Activated CD4-positive, alpha-beta T cell treated with anti-CD3 and anti-CD28 coated beads, Interleukin-2, amount 50 U/mL, for 24 hours (primary cell): ENCODE measurements at regions not wholly inside any gene's neighbourhood (a gene's known extent, or its start where the extent isn't known, plus 50 kb on each side); places are given as distances from the start of the nearest gene placed in this dataset.
"Not testable (repeated sequence)": the region's sequence is repeated elsewhere in the genome, so short reads cannot be mapped to it uniquely, and the experiment has no call there.

Source experiments
- DNase-seq, 2 donors: peaks; one replicate each; pipeline ENCODE4 v3.0.0-alpha.2; 2020; ENCODE audit warnings: low read depth in 1 of 2, low spot score in 1 of 2

GRCh38 chr12:59517522-59517921 is 78.3 kb upstream of the SLC16A7 start:
- DNase-seq = no peak

DNA sequence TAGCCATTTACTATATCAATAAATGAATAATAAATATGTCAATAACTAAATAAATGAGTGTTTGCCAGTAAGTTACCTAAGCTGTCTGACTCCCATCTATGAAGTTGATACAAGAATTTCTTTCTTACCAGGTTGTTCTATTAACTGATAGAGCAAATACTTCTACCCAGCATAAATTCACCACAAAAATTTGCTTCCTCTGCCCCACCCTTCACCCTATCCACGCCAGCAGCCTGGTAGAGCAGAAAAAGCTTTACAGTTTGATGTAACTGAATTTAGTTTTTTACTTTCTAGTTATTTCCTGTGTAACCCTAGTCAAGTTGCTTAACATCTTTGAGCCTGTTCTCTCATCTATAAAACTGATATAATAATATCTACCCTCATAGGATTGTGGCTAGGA is 94.9 kb upstream of the SLC16A7 start:
- no peak for DNase-seq

DNA sequence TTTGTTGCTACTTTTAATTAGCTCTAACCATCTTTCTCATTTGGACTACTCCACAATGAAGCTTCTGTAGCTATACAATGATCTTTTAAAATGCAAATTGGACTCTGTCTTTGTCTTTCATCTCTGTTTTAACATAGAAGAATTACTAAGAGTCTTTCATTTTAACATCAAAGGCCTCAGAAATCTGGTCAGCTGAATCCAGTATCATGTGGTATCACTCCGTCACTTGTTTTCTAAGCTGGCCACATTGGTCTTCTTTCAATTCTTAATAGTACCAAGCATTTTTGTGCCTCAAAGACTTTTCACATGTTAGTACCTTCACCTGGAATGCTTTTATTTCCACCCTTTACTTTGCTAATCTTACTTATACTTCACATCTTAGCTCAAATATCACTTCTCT is 95.5 kb upstream of the SLC16A7 start:
- DNase-seq = no peak

DNA sequence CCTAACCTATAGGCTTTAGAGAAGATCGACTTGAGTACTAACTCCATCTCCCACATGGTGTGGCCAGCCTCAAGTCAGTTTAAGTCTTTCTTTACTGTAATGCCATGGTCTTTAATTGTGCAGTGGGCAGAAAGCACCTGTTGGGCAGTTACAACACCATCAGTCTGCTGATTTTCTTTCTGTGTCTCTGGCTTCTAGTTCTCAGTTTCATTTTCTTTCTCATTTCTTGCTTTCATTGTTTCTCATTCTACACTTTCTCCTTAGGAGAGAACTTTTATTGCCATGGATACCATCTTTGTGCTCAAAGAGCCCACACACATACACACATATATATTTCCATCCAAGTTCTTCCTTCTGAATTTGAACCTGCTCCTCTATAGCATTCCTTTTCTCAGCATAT is 96.1 kb upstream of the SLC16A7 start:
- no peak for DNase-seq

GRCh38 chr12:59494617-59495016 is 101.2 kb upstream of the SLC16A7 start:
- no peak for DNase-seq

DNA sequence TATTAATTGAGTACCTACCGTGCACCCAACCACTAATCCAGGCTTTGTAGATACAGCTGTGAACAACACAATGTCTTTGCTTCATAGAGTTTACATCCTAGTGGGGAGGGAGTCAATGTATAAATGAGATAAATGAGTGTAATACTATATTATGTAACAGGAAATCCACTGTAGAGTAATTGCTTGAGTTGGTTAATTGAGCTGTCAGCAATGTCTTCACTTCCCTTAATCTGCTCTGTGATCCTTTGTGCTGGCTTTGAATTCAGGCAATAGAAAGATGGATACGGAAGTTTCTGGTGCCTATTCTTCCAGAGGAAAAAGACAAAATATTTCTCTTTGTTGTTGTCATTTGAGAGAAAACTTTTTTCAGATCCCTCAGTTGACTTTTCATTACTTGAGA is 104.0 kb upstream of the SLC16A7 start:
- no peak for DNase-seq

DNA sequence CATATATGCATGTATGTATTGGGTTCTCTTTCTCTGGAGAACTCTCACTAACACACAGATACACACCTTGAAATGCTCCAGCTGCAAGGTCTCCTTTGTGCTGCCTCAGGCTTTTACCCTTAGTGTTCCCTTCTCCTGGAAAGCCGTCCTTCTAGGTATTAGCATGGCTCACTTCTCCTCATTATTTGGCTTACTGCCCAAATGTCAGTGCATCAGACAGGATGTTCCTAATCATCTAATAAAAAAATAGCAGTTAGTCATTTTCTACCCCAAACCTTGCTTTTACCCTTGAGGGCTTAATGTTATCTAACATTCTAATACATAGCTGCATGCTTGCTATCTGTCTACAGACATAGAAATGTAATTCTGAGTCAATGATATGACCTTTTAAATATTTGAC is 109.0 kb upstream of the SLC16A7 start:
- DNase-seq = no peak

- no peak for DNase-seq
These were observed 111.3 kb upstream of the SLC16A7 start for GRCh38 chr12:59484575-59484974.

DNA sequence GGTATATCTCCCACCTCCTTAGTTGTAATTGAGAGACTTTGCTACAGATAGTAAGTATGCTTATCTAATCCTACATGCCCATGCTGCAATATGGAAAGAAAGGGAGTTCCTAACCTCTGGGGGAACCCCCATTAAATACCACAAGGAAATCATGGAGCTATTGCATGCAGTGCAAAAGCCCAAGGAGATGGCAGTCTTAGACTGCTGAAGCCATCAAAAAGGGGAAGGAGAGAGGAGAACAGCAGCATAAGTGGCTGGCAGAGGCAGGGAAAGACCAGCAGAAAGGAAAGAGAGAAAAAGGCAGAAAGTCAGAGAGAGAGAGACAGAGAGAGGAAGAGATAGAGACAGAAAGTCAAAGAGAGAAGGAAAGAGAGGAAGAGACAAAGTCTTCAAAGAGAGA is 121.6 kb upstream of the SLC16A7 start:
- not testable (repeated sequence) for DNase-seq

- DNase-seq = no peak
These were observed 123.6 kb upstream of the SLC16A7 start for GRCh38 chr12:59472273-59472672.

DNA sequence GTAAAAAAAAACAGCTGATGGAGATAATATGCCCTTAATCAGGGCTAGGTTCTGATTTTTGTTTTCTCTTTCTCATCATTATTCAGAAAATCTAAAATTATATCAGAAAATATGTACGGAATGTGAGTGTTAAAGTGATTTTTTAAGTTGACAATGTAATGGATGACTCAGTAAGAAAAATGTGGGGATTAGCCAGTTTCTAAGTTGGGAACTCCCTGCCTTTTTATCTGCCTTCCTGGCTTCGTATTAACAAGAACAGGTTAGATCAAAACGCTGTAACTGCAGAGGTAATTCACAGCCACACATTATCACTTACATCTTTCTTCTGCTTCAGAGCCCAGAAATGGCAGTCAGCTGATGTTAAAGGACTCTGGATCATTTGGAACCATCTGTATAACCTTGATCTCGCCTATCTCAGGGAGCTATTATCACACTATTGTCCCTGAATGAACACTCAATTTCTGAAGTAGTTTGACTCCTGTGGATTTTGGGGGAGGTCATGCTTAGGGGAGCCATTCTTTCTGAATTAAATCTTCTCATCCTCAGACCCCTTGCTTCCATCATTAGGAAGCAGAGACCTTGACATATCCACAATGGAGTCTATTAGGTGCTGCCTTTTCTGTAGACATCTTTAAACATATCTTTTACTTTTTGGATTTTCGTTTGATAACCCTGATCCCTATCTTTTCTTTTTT is 135.7 kb upstream of the SLC16A7 start:
- DNase-seq = no peak

- DNase-seq = no peak
These were observed 142.4 kb upstream of the SLC16A7 start for GRCh38 chr12:59453475-59453874.

GRCh38 chr12:59452746-59453145 is 143.1 kb upstream of the SLC16A7 start:
- DNase-seq = no peak

GRCh38 chr12:59452259-59452658 is 143.6 kb upstream of the SLC16A7 start:
- no peak for DNase-seq

GRCh38 chr12:59446116-59446515 is 149.7 kb upstream of the SLC16A7 start:
- no peak for DNase-seq

DNA sequence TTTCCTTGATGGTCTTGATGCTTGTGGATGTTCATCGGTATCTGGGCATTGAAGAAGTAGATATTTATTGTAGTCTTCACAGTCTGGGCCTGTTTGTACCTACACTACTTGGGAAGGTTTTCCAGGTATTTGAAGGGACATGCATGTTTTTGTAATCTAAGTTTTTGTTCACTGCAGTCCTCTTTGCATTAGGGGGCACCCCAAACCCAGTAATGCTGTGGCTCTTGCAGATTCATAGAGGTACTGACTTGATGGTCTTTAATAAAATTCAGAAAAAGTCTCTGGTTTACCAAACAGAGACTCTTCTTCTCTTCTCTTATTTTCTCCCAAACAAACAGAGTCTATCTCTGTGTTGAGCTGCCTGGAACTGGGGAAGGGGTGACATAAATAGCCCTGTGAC is 150.9 kb upstream of the SLC16A7 start:
- no peak for DNase-seq

DNA sequence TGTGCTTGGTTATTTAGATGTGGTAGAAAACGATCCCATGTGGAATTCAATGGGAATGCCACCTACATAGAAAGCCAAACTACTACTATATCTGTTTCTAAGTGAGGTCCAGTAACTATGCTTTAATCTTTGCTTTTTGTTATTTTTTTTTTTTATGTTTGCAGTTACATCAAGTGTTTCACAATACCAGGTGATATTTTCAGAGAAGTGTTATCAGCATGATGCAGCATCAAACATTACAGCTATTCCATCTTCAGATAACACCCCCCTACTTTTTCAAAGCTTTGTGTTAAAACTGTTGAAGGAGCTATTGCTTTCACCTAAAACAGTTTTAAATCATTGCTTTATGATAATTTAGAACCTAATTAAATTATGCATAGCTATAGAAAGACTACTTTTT is 163.8 kb upstream of the SLC16A7 start:
- DNase-seq = no peak

DNA sequence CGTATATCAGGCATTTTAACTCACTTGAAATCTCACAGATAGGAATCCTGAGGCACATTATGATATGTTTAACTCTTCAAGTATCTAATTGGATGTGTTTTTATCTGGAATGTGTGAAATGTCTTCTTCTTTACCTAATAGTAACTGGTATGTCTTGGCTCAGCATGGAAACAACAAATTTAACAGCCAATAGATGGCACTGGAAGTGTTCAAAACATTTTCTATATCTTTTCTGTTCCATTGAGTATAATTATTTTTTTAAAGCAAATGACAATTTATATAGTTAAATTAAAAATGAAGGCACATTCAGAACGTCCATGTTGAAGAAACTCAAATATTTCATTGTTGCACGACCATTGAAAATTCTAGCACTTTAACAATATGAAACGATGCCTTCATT is 164.6 kb upstream of the SLC16A7 start:
- no peak for DNase-seq

- DNase-seq = no peak
These were observed 166.1 kb upstream of the SLC16A7 start for GRCh38 chr12:59429766-59430165.

DNA sequence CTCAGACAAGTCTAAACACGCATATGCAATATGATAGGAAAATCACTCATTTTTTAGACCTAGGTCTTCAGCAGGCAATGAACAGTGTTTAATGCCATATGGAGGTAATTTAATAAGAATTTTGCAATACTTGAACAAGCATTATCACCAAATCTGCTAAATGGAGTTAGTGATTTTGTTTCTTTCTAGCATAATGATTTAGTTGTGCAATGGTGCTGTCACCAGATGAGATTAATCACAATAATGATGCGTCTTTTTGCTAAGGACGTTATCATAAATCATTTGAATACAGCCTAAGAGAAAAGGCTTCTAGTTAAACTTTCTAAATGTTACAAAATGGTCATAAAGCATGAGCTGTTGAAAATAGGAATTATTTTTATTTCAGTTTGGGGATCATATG is 170.0 kb upstream of the SLC16A7 start:
- no peak for DNase-seq

- not testable (repeated sequence) for DNase-seq
These were observed 171.2 kb upstream of the SLC16A7 start for GRCh38 chr12:59424666-59425065.

GRCh38 chr12:59414051-59414450 is 181.8 kb upstream of the SLC16A7 start:
- no peak for DNase-seq

GRCh38 chr12:59408431-59408830 is 187.4 kb upstream of the SLC16A7 start:
- no peak for DNase-seq

GRCh38 chr12:59407799-59408198 is 188.0 kb upstream of the SLC16A7 start:
- DNase-seq = no peak
